ENCODE measurements at regions not wholly inside any gene's neighbourhood (a gene's known extent, or its start where the extent isn't known, plus 50 kb on each side); places are given as distances from the start of the nearest gene placed in this dataset.
"Not testable (repeated sequence)": the region's sequence is repeated elsewhere in the genome, so short reads cannot be mapped to it uniquely, and the experiment has no call there.

GRCh38 chr12:91496337-91496736 lies 313.7 kb upstream of the DCN start:
- no peak for DNase-seq

GRCh38 chr12:91493308-91493707 lies 310.7 kb upstream of the DCN start:
- DNase-seq, result no peak

GRCh38 chr12:91492648-91493047 lies 310.0 kb upstream of the DCN start:
- no peak for DNase-seq

- DNase-seq, result no peak
Observed at GRCh38 chr12:91490667-91491311, 308.2 kb upstream of the DCN start.

GRCh38 chr12:91483471-91483985 lies 300.9 kb upstream of the DCN start:
- DNase-seq, result no peak

DNA sequence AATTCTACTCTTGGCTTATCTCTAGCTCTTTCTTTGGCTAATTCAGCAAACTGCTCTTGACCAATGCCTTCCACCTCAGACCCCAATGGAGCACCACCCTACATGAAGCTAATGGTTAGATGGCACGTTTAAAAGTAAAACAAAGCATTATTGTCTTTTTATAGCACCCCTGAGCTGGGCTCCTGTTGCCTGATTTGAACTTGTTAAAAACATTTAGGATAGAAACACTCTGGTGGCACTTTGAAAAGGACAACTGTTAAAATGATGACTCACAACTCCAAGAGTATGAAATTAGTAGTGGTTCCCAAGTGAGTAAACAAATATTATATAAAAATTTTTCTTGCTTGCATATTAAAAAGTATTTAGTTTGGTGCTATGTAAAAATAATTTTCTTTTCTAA lies 299.6 kb upstream of the DCN start:
- DNase-seq, result no peak

DNA sequence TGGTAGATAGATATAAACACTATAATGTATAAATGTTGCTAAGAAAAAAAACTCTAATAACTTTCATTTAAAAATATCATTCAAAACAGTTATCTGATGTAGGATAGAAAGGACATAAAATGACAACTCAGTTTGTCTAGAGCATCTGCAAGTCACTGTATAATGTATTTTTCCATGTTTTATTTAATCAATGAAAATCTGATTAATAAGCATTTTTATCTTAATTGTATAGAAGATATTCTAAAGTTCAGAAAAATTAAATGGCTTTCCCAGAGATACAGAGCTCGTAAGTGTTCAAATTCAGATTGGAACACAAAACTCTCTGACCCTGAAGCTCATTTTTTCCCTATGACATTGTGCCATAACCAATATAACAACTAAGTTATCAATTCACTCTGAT lies 295.9 kb upstream of the DCN start:
- no peak for DNase-seq

- DNase-seq, result no peak
Observed at GRCh38 chr12:91467686-91468085, 285.1 kb upstream of the DCN start.

GRCh38 chr12:91461061-91461460 lies 278.4 kb upstream of the DCN start:
- no peak for DNase-seq

DNA sequence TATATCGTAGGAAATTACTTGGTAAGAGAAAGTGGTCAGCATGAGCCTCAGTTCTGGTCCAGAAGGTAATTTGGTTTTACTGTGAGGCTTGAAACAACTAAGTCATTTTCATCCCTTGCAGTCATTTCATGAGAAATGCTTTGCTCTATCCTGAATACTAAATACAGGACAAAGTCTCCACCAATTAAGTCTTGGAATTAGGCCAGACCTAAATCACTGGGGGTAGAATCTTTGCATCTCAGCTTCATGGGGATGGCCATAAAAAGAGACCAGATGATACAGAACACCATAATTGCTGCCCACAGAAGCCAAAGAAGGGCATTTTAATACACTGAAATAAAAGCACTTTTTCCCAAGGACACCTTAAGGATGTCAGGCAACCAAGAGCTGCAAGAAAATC lies 277.9 kb upstream of the DCN start:
- DNase-seq, result peak in 2 of 3 experiments; percentile 53 to 89

DNA sequence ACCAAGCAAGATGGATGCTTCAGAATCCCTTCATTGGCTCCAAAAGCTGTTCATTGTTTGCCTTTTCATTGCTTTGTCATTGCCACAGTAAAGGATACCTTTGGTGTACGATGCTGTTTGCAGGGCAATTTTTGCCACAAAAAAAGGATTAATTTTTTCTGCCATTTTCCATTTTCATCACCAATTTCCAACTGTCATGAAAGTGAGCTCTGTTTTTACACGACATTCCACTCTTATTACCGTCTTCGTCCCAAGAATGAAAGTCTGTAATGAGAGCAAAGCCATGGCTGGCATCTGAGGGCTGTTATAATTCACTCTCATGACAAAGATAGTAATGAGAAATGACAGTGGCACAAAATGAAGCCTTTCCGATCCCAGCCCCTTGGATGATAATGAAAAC lies 272.7 kb upstream of the DCN start:
- DNase-seq, result no peak

DNA sequence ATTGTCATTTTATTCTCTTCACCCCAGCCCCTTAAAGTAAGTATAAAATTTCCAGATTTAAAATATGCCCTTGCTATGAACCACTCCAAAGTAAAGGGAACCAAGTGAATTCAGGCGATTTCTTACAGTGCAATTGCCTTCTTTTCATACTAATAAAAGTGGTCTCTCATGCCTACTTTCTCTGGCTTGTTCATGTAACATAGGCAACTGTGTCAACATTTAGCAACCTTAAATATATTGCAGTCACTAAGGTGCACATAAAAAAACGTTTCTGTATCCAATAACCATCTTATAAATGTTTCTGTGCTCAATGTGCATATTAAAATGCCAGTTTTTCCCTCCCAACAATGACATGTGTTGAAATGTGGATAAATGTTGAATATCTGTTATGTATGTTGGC lies 271.6 kb upstream of the DCN start:
- DNase-seq, result no peak

DNA sequence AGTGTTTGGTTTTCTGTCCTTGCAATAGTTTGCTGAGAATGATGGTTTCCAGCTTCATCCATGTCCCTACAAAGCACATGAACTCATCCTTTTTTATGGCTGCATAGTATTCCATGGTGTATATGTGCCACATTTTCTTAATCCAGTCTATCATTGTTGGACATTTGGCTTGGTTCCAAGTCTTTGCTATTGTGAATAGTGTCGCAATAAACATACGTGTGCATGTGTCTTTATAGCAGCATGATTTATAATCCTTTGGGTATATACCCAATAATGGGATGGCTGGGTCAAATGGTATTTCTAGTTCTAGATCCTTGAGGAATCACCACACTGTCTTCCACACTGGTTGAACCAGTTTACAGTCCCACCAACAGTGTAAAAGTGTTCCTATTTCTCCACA lies 269.8 kb upstream of the DCN start:
- not testable (repeated sequence) for DNase-seq

DNA sequence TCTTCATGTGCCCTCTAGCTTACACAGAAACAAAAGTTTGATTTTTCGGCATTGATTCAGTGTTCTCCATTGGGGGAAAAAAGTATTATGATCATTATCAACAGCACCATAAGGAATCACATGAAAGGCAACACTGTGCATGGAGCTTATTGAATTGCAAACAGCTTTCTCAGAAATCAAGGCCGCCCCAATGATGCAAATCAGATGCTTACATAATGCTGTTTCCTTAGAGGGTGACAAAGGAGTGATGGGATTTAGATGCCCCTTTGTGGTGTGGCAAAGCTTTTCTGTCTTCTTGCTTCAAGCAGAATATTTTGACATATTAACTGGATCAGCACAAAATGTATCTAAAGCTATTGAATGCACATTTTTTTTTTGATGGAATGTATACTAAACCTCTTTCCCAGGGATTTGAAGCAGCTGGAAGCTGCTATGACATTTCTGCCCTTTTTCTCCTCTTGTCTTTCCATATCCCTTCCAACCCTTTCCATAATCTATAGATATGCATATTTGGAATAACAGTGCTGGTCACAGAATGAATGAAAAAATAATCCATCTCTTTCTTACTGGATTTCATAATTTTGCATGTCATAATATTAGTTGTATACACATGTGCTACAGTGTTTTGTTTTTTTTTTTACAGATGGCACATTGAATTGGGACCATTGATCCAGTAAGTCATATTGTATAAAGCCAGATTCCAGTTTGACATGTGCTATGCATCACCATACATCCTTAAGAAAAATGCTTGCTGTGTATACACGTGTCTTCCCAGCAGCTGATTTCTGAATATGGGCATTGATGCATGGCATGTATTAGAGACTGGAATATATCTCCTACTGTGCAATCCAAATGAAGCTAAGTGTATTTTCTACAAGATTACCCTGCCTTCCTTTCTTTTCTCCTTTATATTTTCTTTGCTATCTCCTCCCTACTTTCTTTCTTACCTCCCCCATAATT lies 259.7 kb upstream of the DCN start:
- no peak for DNase-seq

DNA sequence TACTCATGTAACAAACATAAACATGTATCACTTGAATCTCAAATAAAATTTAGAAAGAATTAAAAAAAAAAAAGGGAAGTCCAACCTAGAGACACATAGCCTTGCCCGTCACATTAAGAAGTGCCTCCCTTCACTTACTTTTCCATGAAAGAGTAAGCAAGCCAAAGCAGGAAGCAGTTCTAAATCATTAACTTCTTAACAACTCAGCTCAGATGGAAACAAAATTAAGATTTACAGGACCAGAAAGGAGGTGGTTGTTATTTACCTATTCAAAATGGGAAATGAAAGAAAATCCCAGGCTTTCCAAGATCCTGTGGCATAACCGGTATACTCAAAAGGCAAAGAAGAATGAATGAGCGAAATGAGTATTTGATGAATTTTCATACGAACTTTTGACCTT lies 258.6 kb upstream of the DCN start:
- DNase-seq, result no peak

GRCh38 chr12:91434081-91434480 lies 251.5 kb upstream of the DCN start:
- no peak for DNase-seq

DNA sequence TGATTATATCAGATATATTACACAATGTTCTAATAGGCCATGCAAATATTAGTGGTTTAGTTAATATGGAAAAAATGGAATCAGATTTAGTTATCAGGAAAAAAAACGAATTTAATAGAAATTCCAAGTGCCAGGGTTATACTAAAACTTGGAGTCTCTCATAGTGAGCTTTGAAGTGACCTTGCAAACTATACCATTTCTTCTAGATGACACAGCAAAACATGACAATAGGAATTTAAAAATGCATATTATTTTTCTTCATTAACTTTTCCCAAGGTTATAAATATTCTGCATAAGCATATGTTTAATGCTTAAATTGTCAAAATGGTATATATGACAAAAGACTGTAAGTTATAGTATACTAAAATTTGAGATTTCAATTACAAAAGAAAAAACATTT lies 250.1 kb upstream of the DCN start:
- no peak for DNase-seq

- DNase-seq, result no peak
Observed at GRCh38 chr12:91432089-91432488, 249.5 kb upstream of the DCN start.

DNA sequence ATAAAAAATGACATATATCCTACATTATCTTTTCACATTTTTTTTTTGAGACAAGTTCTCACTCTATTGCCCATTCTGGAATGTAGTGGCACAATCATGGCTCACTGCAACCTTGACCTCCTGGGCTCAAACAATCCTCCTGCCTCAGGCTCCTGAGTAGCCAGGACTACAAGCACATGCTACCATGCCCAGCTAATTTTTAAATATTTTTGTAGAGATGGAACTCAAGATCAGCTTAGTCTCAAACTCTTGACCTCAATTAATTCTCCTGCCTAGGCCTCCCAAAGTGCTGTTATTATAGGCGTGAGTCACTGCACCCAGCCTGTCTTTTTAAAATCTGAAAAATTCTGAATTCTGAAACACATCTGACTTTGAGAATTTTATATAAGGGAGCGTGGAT lies 241.9 kb upstream of the DCN start:
- no peak for DNase-seq

DNA sequence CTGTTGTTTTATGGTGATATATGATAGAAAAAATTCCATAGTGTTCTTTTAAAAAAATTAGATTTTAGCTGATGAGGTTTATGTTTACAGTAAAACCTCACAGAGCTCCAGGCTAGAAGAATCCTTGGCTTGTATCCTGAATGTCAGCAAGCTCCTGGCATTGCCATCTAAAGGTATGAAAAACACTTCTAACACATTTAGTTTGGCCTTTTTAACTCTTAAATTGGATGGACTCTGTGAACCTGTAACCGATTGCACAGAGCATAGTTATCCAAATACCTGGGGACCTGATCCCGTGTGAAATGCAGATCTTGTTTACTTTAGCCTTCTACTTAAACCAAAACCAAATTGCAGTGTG lies 241.1 kb upstream of the DCN start:
- DNase-seq, result no peak

GRCh38 chr12:91422811-91423692 lies 240.4 kb upstream of the DCN start:
- DNase-seq, result peak in 2 of 3 experiments; percentile 5 to 45

GRCh38 chr12:91422127-91422526 lies 239.5 kb upstream of the DCN start:
- DNase-seq, result peak in 2 of 3 experiments; percentile 15 to 36

- peak in 1 of 3 experiments; percentile 14 for DNase-seq
Observed at GRCh38 chr12:91419809-91420208, 237.2 kb upstream of the DCN start.

Measured in NCI-H1417 (cell line).